ENCODE measurements at regions not wholly inside any gene's neighbourhood (a gene's known extent, or its start where the extent isn't known, plus 50 kb on each side); places are given as distances from the start of the nearest gene placed in this dataset.

DNA sequence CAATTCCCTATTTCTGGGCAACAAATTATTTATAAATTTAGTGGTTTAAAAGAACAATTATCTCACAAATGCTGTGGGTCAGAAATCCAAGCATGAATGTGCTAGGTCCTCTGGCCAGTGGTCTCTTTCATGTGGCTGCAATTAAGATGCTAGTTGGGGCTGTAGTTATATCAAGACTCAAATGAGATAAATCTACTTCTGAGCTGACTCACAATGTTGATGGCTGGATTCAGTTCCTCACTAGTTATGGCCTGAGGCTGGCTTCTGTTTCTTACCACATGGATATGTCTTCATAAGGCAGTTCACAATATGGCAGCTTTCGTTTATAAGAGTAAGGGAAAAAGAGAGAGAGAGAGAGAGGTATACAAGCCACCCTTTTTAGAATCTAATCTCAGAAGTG, 717.0 kb downstream of the PRELID2 start:
- H2AFZ ChIP-seq (ENCODE audit: low read depth, low read length): no peak overlapping the region
- no peaks in the 10 kb centered on the region for H3K4me1 ChIP-seq (ENCODE audit: insufficient read depth, low read length)
- H3K4me2 ChIP-seq (ENCODE audit: insufficient read depth, low read length): no peak overlapping the region
- H3K9me3 ChIP-seq (ENCODE audit: insufficient read depth, low read length, severe bottlenecking): no peaks in the 10 kb centered on the region
- TF ChIP-seq, protein P1, sequence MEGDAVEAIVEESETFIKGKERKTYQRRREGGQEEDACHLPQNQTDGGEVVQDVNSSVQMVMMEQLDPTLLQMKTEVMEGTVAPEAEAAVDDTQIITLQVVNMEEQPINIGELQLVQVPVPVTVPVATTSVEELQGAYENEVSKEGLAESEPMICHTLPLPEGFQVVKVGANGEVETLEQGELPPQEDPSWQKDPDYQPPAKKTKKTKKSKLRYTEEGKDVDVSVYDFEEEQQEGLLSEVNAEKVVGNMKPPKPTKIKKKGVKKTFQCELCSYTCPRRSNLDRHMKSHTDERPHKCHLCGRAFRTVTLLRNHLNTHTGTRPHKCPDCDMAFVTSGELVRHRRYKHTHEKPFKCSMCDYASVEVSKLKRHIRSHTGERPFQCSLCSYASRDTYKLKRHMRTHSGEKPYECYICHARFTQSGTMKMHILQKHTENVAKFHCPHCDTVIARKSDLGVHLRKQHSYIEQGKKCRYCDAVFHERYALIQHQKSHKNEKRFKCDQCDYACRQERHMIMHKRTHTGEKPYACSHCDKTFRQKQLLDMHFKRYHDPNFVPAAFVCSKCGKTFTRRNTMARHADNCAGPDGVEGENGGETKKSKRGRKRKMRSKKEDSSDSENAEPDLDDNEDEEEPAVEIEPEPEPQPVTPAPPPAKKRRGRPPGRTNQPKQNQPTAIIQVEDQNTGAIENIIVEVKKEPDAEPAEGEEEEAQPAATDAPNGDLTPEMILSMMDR (IDR thresholded peaks at IDR 0.05; ENCODE audit: borderline replicate concordance, extremely low read depth, low read length, poor library complexity, severe bottlenecking): no peak
- TF ChIP-seq EZH2 (IDR thresholded peaks at IDR 0.05; ENCODE audit: borderline replicate concordance, low read depth, low read length, severe bottlenecking): no peak
- ATAC-seq (ENCODE audit: insufficient read depth, low read depth) (no peak), DNase-seq (no peak)
- no peaks in the 10 kb centered on the region for H4K20me1 ChIP-seq (ENCODE audit: insufficient read depth, low read length)
- no peaks in the 10 kb centered on the region for H3K27me3 ChIP-seq (ENCODE audit: insufficient read depth, low read length, poor library complexity)
- H3K79me2 ChIP-seq (ENCODE audit: insufficient read depth, low read length): no peaks in the 10 kb centered on the region
- H3K9ac ChIP-seq (ENCODE audit: low read depth, low read length): no peak overlapping the region
- H3K36me3 ChIP-seq (ENCODE audit: insufficient read depth, low read length): no peaks in the 10 kb centered on the region
- no peak overlapping the region for H3K4me3 ChIP-seq (ENCODE audit: low read depth in 1 of 2, low read length in 2 of 2)
- H3K27ac ChIP-seq (ENCODE audit: low read length): no peak overlapping the region

DNA sequence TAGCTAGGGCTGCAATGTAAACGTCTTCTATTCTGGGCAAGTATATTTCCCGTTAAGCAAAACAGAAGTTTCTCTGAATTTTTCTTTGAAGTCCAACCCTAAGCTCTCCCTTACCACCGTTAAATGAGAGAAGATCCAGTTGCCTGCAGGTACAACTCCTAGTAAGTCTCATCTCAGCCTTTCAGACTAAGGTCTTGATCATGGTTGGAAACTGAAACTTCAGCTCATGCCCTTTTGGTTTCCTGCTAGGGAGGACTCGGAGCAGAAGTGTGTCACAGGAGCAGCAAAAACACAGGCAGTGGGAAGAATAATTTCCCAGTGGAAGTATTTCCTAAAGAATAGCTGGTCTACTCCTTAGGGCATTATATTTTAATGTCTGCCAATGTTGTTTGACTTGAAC, 717.9 kb downstream of the PRELID2 start:
- H3K9ac ChIP-seq (ENCODE audit: low read depth, low read length): no peak overlapping the region
- no peak for TF ChIP-seq EZH2 (IDR thresholded peaks at IDR 0.05; ENCODE audit: borderline replicate concordance, low read depth, low read length, severe bottlenecking)
- TF ChIP-seq, protein P1 (IDR thresholded peaks at IDR 0.05; ENCODE audit: borderline replicate concordance, extremely low read depth, low read length, poor library complexity, severe bottlenecking): no peak
- H3K27me3 ChIP-seq (ENCODE audit: insufficient read depth, low read length, poor library complexity): no peaks in the 10 kb centered on the region

DNA sequence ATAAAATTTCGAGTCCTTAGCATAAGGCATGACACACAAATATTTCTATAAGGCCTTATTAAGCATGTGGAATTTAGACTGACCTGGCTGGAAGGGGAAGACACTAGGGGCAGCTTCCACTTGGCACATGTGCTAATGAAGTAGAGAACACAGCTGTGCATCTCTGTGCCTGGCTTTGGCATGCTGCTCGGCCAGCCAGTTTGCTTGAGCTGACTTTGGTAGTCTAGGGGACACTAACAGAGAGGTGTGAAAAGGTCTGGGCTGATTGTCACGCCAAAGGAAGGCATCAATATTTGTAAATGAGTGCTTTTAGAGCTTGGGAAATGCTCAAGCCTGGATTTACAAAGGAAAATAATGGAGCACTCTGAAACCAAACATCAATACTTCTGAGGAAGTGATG, 723.7 kb downstream of the PRELID2 start:
- no peak for ATAC-seq (ENCODE audit: insufficient read depth, low read depth)
- no peaks in the 10 kb centered on the region for H3K4me1 ChIP-seq (ENCODE audit: insufficient read depth, low read length)
- no peak for TF ChIP-seq EZH2 (IDR thresholded peaks at IDR 0.05; ENCODE audit: borderline replicate concordance, low read depth, low read length, severe bottlenecking)
- TF ChIP-seq, protein P1 (IDR thresholded peaks at IDR 0.05; ENCODE audit: borderline replicate concordance, extremely low read depth, low read length, poor library complexity, severe bottlenecking): no peak

More for the DNA sequence above, 717.9 kb downstream of the PRELID2 start:
- ATAC-seq (ENCODE audit: insufficient read depth, low read depth) (no peak), DNase-seq (no peak)
- H3K4me3 ChIP-seq (ENCODE audit: low read depth in 1 of 2, low read length in 2 of 2): no peak overlapping the region
- no peak overlapping the region for H2AFZ ChIP-seq (ENCODE audit: low read depth, low read length)
- no peaks in the 10 kb centered on the region for H3K4me1 ChIP-seq (ENCODE audit: insufficient read depth, low read length)
- H3K4me2 ChIP-seq (ENCODE audit: insufficient read depth, low read length): no peak overlapping the region
- no peaks in the 10 kb centered on the region for H4K20me1 ChIP-seq (ENCODE audit: insufficient read depth, low read length)
- no peaks in the 10 kb centered on the region for H3K9me3 ChIP-seq (ENCODE audit: insufficient read depth, low read length, severe bottlenecking)
- no peaks in the 10 kb centered on the region for H3K36me3 ChIP-seq (ENCODE audit: insufficient read depth, low read length)
- no peaks in the 10 kb centered on the region for H3K79me2 ChIP-seq (ENCODE audit: insufficient read depth, low read length)
- no peak overlapping the region for H3K27ac ChIP-seq (ENCODE audit: low read length)

DNA sequence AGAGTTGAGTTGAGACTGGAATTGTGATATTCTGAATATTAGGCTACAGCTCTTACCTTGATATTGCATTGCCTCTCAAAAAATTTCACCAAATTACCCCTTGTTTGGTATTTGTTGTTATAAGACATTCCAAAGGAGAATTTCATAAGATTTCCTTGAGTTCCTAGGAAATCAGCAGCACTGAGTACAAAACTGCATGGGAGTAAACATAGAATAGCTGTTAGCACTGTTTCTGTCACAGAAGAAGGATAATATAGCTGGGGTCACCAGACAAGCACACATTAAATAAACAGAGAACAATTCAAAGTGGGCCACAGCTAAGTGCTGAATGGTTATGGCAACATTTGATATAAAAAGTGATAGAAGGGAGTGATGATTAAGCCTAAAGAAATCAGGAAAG, 724.3 kb downstream of the PRELID2 start:
- no peak overlapping the region for H3K4me3 ChIP-seq (ENCODE audit: low read depth in 1 of 2, low read length in 2 of 2)
- H3K4me1 ChIP-seq (ENCODE audit: insufficient read depth, low read length): no peaks in the 10 kb centered on the region
- H4K20me1 ChIP-seq (ENCODE audit: insufficient read depth, low read length): no peaks in the 10 kb centered on the region
- ATAC-seq (ENCODE audit: insufficient read depth, low read depth) (no peak), DNase-seq (no peak)
- TF ChIP-seq, protein P1 (IDR thresholded peaks at IDR 0.05; ENCODE audit: borderline replicate concordance, extremely low read depth, low read length, poor library complexity, severe bottlenecking): no peak
- no peak for TF ChIP-seq EZH2 (IDR thresholded peaks at IDR 0.05; ENCODE audit: borderline replicate concordance, low read depth, low read length, severe bottlenecking)
- H3K27ac ChIP-seq (ENCODE audit: low read length): no peak overlapping the region
- no peak overlapping the region for H3K4me2 ChIP-seq (ENCODE audit: insufficient read depth, low read length)
- H3K9ac ChIP-seq (ENCODE audit: low read depth, low read length): no peak overlapping the region
- H3K79me2 ChIP-seq (ENCODE audit: insufficient read depth, low read length): no peaks in the 10 kb centered on the region
- H2AFZ ChIP-seq (ENCODE audit: low read depth, low read length): no peak overlapping the region
- no peaks in the 10 kb centered on the region for H3K36me3 ChIP-seq (ENCODE audit: insufficient read depth, low read length)
- H3K27me3 ChIP-seq (ENCODE audit: insufficient read depth, low read length, poor library complexity): no peaks in the 10 kb centered on the region
- H3K9me3 ChIP-seq (ENCODE audit: insufficient read depth, low read length, severe bottlenecking): no peaks in the 10 kb centered on the region

More for the DNA sequence above, 723.7 kb downstream of the PRELID2 start:
- no peak overlapping the region for H3K4me2 ChIP-seq (ENCODE audit: insufficient read depth, low read length)
- no peak overlapping the region for H3K9ac ChIP-seq (ENCODE audit: low read depth, low read length)
- no peak overlapping the region for H3K4me3 ChIP-seq (ENCODE audit: low read depth in 1 of 2, low read length in 2 of 2)
- DNase-seq: no peak
- H2AFZ ChIP-seq (ENCODE audit: low read depth, low read length): no peak overlapping the region
- H3K27ac ChIP-seq (ENCODE audit: low read length): no peak overlapping the region
- H3K36me3 ChIP-seq (ENCODE audit: insufficient read depth, low read length): no peaks in the 10 kb centered on the region
- no peaks in the 10 kb centered on the region for H3K27me3 ChIP-seq (ENCODE audit: insufficient read depth, low read length, poor library complexity)
- H3K9me3 ChIP-seq (ENCODE audit: insufficient read depth, low read length, severe bottlenecking): no peaks in the 10 kb centered on the region
- H4K20me1 ChIP-seq (ENCODE audit: insufficient read depth, low read length): no peaks in the 10 kb centered on the region
- no peaks in the 10 kb centered on the region for H3K79me2 ChIP-seq (ENCODE audit: insufficient read depth, low read length)
